Islet of Langerhans (tissue), 1 donor: ENCODE measurements at regions not wholly inside any gene's neighbourhood (a gene's known extent, or its start where the extent isn't known, plus 50 kb on each side); places are given as distances from the start of the nearest gene placed in this dataset.

Experiments used
- FAIRE-seq: peaks from one replicate; lab custom pipeline; 2011; peaks lifted over from hg19 to GRCh38; lab: Jason Lieb, UNC

DNA sequence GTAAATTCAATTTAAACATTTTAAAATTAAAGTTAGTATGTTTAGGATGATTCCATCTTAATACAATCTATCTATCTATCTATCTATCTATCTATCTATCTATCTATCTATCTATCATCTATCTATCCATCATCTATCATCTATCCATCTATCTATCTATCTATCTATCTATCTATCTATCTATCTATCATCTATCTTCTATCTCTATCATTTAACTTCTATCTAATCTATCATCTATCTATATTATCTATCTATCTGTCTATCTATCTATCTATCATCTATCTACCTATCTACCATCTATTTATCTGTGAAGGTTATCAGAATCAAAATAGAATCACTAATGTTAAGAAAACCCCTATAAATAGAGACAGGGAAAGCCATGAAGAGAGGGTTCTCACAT lies 78.3 kb downstream of the RAMP3 start:
- FAIRE-seq = no peak

- no peak for FAIRE-seq
These were observed 79.1 kb downstream of the RAMP3 start for GRCh38 chr7:45236666-45237065.

DNA sequence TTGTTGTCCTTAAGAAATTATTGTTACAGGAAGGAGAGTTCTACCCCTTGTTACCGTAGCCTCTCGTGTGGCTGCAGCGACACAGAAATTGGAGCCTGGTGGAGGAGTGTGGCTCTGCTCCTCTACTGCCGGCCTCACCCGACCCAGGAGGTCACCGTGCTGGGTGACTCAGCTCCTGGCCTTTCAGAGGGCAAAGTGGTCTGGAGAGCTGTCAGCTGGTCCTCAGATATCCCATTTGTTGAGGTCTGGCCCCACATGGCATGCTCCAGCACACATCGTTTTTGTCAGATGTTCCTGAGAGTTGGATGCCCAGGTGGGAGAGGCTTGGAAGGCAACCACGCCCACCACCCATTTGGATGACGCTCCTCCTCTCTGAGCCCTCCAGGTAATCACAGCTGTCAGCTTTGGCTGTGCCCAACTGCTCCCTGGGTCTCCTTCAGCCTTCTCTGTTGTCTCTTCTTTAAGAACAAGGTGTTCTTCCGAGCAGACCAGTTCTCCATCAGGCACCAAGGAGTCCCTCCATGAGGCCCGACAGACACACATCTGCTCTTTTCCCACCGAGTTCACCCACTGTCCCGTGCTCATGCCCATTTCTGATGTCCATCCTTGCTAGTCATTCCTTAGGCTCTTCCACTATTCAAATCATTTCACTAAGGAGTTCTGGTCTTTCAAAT lies 80.3 kb downstream of the RAMP3 start:
- FAIRE-seq = no peak

- FAIRE-seq = no peak
These were observed 81.2 kb downstream of the RAMP3 start for GRCh38 chr7:45238806-45239205.

GRCh38 chr7:45239486-45239885 lies 81.9 kb downstream of the RAMP3 start:
- no peak for FAIRE-seq

DNA sequence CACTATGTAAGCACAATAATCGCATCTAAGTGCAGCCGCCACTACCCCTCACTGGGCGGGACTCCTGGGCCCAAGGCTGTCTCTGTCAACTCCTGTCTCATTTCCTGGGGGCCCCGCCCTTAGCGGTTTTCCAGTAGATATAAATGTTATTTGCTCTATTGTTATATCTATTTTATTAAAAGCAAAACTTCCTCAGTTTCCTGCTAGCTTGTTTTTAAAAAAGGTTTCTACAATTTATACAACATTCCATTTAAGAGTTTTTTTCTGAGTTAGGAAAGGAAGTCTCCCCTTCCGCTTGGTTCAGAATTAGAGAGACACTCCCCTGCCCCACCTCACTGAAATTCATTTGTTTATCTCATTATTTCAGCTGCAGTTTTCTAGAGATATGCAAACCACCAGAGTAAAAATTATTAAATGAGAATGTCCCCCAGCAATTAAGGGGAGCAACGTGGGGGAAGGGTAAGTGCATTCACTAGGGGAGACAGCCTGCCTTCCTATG lies 82.7 kb downstream of the RAMP3 start:
- FAIRE-seq = no peak

GRCh38 chr7:45240926-45241325 lies 83.3 kb downstream of the RAMP3 start:
- FAIRE-seq = no peak

GRCh38 chr7:45241339-45242109 lies 83.9 kb downstream of the RAMP3 start:
- no peak for FAIRE-seq

DNA sequence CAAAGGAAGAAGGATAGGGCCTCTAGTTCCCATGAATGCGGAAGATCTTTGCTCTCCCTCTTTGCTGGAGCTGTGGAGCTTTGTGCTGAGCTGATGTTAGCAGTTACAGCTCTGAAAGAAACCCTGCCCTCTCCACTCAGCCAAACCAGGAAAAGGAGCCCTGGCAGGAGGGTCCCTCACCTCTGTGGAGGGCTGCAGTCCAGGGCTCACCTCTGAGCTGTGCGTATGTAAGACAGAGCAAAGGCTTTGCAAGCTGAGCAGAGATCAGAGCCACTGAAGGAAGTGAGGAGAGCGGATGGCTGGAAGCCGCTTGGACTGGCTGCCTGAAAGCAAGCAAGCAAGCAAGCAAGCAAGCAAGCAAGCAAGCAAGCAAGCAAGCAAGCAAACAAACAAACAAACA lies 84.7 kb downstream of the RAMP3 start:
- no peak for FAIRE-seq

GRCh38 chr7:45242698-45243097 lies 85.1 kb downstream of the RAMP3 start:
- no peak for FAIRE-seq

DNA sequence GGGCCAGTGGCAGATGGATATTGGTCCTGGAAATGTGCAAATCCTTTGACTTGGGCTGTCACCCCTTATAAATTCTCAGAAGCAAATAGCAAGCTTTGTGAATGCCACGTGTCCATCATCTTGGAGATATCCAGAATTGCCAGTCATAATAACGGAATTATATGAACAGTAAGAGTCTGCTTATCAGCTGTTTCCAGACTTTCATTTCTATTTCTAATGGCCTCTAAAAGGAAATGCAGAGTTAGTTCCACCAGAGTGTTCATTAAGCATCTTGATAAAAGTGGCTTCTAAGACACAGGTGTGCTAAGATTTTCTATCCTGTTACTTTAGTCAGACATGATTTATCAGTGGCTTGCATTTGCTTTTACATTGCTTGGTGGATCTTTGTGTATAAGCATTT lies 87.4 kb downstream of the RAMP3 start:
- FAIRE-seq = no peak

GRCh38 chr7:45246339-45246738 lies 88.7 kb downstream of the RAMP3 start:
- no peak for FAIRE-seq

DNA sequence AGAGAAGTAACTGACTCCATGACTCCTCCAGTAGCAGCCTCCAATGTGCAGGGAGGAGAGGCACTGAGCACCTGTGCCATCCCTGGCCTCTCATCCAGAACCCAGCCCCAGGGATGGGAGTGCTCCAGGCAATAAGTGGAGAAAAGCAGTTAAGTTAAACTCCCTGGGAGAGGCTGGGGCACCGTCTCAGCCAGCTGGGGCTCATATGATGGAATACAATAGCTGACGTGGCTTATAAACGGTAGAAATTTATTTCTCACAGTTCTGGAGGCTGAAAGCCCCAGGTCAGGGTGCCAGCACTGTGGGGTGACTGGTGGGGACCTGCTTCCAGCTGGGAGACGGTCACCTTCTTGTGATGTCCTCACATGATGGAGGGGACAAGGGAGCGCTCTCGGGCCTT lies 94.7 kb downstream of the RAMP3 start:
- FAIRE-seq = no peak

- no peak for FAIRE-seq
These were observed 95.3 kb downstream of the RAMP3 start for GRCh38 chr7:45252857-45253256.

DNA sequence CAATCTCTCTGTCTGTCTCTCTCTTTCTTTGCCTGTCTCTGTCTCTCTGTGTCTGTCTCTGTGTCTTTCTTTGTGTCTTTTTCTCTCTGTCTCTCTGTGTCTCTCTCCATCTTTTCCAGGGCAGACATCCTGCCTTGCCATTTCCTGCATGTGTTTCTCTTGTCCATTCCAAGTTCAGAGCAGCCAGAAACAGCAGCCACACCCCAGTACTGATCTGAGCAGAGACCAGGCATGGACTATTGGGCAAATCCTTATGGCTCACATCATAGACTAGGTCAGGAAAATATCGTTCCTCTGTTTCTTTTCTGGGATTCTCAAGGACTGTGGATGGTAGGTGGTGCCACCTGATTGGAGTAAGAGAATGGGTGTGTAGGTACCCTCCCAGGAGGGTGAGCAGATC lies 95.8 kb downstream of the RAMP3 start:
- no peak for FAIRE-seq

- FAIRE-seq = no peak
These were observed 97.6 kb downstream of the RAMP3 start for GRCh38 chr7:45255187-45255586.

GRCh38 chr7:45256309-45256708 lies 98.7 kb downstream of the RAMP3 start:
- FAIRE-seq = no peak

- no peak for FAIRE-seq
These were observed 99.2 kb downstream of the RAMP3 start for GRCh38 chr7:45256775-45257174.

DNA sequence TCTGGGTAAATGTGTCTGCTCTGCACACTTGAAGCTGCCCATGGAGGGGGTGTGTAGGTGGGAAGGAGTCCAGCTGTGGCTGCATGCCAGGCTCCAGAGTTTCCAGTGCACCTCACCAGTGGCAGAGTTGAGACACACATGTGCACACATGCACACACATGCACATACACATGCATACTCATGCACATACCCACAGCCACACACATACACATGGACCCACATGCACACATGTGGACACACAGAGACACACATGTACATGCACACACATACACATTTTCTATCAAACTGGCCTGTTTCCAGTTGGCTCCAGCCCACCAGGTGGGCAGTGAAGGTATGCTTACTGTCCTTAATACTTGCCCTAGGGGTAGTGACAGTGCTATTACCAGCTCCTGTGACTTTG lies 99.7 kb downstream of the RAMP3 start:
- no peak for FAIRE-seq

DNA sequence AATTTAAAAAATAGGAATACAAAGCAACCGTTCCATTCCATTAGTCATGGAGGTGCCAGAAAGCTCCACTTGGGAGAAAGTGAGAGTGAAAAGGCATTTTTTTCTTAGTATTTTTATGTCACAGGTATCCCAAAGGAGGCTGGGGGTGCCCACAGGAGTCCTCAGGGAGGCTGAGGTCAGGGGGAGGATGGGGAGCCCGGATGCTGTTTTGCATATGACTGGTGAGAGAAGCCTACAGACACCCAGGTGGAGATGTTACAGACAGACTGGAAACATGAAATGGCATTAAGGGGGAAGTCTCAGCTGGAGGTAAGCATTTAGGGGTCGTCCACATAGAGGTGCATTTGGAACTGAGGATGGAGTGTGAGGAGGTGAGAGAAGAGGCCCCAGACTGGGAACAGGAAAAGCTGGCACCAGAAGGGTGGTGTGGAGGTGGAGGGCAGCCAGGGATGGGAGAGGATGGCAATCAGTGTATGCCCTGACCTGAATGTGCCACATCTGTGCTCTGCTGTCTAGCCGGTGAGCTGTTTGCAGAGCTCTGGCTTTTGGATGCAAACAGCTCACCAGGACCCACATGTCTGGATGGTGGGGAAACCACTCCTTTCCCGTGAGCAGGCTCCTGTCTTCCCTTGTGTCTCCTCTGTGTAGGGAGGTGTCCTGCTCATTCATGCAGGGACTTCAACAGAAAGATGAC lies 101.1 kb downstream of the RAMP3 start:
- no peak for FAIRE-seq

DNA sequence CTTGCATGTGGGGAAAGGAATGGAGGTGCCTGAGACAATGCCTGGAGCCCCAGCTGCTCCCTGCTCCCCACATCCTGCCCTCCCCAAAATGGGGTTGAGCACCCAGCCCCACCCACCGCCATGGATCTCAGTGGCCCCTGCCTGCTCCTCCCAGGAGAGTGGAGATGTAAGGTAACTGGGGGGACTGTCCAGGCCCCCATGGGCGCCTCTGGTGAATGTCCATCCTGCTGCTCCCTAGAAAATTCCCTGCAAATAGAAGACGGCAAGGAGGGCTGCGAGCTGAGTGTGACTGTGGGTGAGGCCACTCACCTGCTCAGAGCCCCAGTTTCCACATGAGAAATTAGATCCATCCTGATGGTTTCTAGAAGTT lies 101.6 kb downstream of the RAMP3 start:
- no peak for FAIRE-seq

GRCh38 chr7:45259966-45260646 lies 102.5 kb downstream of the RAMP3 start:
- no peak for FAIRE-seq

DNA sequence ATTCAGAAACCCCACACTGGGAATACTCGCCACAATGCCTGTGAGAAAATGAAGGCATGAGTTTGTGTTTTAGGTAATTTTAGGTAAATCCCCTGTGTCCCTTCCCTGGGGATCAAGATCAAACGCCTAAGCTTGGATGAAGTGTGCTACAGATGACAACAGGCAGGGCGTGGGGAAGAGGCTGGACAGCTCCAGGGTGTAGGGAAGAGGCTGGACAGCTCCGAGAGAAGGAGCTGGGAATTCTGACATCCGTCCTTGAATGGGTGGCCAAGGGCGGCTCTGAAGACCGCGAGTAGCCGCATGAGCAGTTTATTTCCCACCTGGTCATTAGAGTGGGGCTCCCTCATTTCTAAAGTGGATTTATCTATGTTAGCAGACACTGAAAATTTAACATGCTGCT lies 109.7 kb downstream of the RAMP3 start:
- FAIRE-seq = no peak
